Prostate gland (tissue), 2 donors: ENCODE measurements at regions not wholly inside any gene's neighbourhood (a gene's known extent, or its start where the extent isn't known, plus 50 kb on each side); places are given as distances from the start of the nearest gene placed in this dataset.

Experiments
- CTCF ChIP-seq, 4 experiments: fragments of 200-600 bp in 2 of 4; fragments of 450-650 bp in 2 of 4; sonication (generic) in 2 of 4; IDR thresholded peaks; 1 replicate in 3 of 4; 2 replicates in 1 of 4; pipeline ENCODE4 v1.5.1; 2016 to 2019; ENCODE audit warnings: antibody characterized with exemption in 4 of 4, mild to moderate bottlenecking in 2 of 4, moderate library complexity in 2 of 4
- POLR2A ChIP-seq: fragments of 450-650 bp; IDR thresholded peaks from one replicate; pipeline ENCODE4 v1.6.1; 2016; ENCODE audit warnings: antibody characterized with exemption, mild to moderate bottlenecking

- TF ChIP-seq CTCF (IDR thresholded peaks at IDR 0.05) (no peak), POLR2A (no peak)
Observed at GRCh38 chr5:92944903-92945604, 636.0 kb downstream of the NR2F1-AS1 start.
